A549 (cell line): ENCODE measurements at regions not wholly inside any gene's neighbourhood (a gene's known extent, or its start where the extent isn't known, plus 50 kb on each side); places are given as distances from the start of the nearest gene placed in this dataset.

Source experiments
- CBX2 ChIP-seq: fragments of 200-600 bp; sonication (generic); IDR thresholded peaks from 2 replicates; pipeline ENCODE4 v1.6.1; 2016; ENCODE audit warnings: low read depth, mild to moderate bottlenecking, borderline replicate concordance
- CTCF ChIP-seq: fragments of >200 bp; sonication (Bioruptor Twin); formaldehyde crosslinking; IDR thresholded peaks from 3 replicates; pipeline ENCODE4 v1.5.1; 2016
- ESRRA ChIP-seq: fragments of 150-350 bp; IDR thresholded peaks from 2 replicates; pipeline ENCODE4 v1.6.1; 2014; ENCODE audit warnings: mild to moderate bottlenecking, low read length, borderline replicate concordance
- MAX ChIP-seq: IDR thresholded peaks from 2 replicates; pipeline ENCODE4 v1.6.1; 2012
- POLR2A ChIP-seq: IDR thresholded peaks from 2 replicates; pipeline ENCODE4 v1.6.1; 2012; ENCODE audit warnings: mild to moderate bottlenecking, low read length
- SMC3 ChIP-seq: fragments of >200 bp; sonication (Bioruptor Twin); formaldehyde crosslinking; IDR thresholded peaks from 3 replicates; pipeline ENCODE4 v1.6.1; 2018; ENCODE audit warnings: inconsistent platforms
- SREBF2 ChIP-seq: fragments of 450-650 bp; IDR thresholded peaks from 2 replicates; pipeline ENCODE4 v1.6.1; 2014; ENCODE audit warnings: mild to moderate bottlenecking, moderate library complexity
- USF2 ChIP-seq: fragments of 450-650 bp; IDR thresholded peaks from 2 replicates; pipeline ENCODE4 v1.6.1; 2014; ENCODE audit warnings: antibody characterized with exemption

- no peak for TF ChIP-seq MAX
- no peak for TF ChIP-seq USF2
- no peak for TF ChIP-seq CTCF
- no peak for TF ChIP-seq SMC3
- TF ChIP-seq SREBF2: no peak
- TF ChIP-seq CBX2: no peak
- TF ChIP-seq POLR2A: no peak
- TF ChIP-seq ESRRA: no peak
Measured at GRCh38 chr22:35205961-35206360, 51.3 kb upstream of the HMGXB4 start.
